ENCODE measurements at regions not wholly inside any gene's neighbourhood (a gene's known extent, or its start where the extent isn't known, plus 50 kb on each side); places are given as distances from the start of the nearest gene placed in this dataset.

GRCh38 chr5:33275921-33276627 lies 164.7 kb upstream of the TARS1 start:
- peak overlapping the region; percentile 75 to 99 for H3K27ac ChIP-seq (ENCODE audit: low read depth in 2 of 2, low read length in 1 of 2)
- no peaks in the 10 kb centered on the region for H3K36me3 ChIP-seq (replicated peaks in 1 of 2; ENCODE audit: control insufficient read depth in 1 of 2, insufficient read depth in 2 of 2, low read length in 1 of 2)
- CTCF ChIA-PET: interaction anchor here (1.1 kb wide), 2 partner anchors 11 to 14 kb away, joined by 3 read pairs; no protein-coding TSS in a partner anchor

More at GRCh38 chr5:33275921-33276627, 164.7 kb upstream of the TARS1 start:
- Histone ChIP-seq H3K4me2 (peak overlapping the region; percentile 45), H3K79me2 (ENCODE audit: insufficient read depth) (no peaks in the 10 kb centered on the region), H3K9me2 (no peaks in the 10 kb centered on the region), H3K27me3 (ENCODE audit: insufficient read depth) (no peaks in the 10 kb centered on the region), H2AFZ (ENCODE audit: low read depth) (0 out of 2 replicates have a peak overlapping the region, but pooled peaks have one; percentile 5), H3F3A (replicated peaks; ENCODE audit: insufficient read depth) (peaks cover 52% of the 10 kb centered on the region), H3K4me3 (ENCODE audit: low read depth in 2 of 2, low read length in 1 of 2) (no peak overlapping the region), H3K4me1 (ENCODE audit: control insufficient read depth in 1 of 2, insufficient read depth in 2 of 2, low read depth in 1 of 2, low read length in 1 of 2) (peaks cover 3 to 21% of the 10 kb centered on the region in 2 experiments; a peak in 3 of 4 replicates), H4K20me1 (ENCODE audit: insufficient read depth) (no peaks in the 10 kb centered on the region), H3K9ac (peak overlapping the region; percentile 74), H3K9me3 (no peaks in the 10 kb centered on the region)
- POLR2A ChIA-PET: no interaction called here
- 29% methylated on average over 5 of the region's 5 CpGs for WGBS (ENCODE audit: low lambda C conversion rate)
- no peak for DNase-seq
- TF ChIP-seq PBX3 (IDR thresholded peaks at IDR 0.05) (peak; percentile 70), EZH2phosphoT487 (IDR thresholded peaks at IDR 0.05; ENCODE audit: borderline replicate concordance, low read depth) (no peak), TCF12 (IDR thresholded peaks at IDR 0.05) (peak; percentile 61), JUND (IDR thresholded peaks at IDR 0.05) (peak; percentile 21; the same call in 1 of the 2 replicates), TEAD4 (IDR thresholded peaks at IDR 0.05; ENCODE audit: borderline replicate concordance, insufficient read depth) (0 out of 2 replicates have a peak, but pooled peaks have one; percentile 32), EP300 (IDR thresholded peaks at IDR 0.05; ENCODE audit: borderline replicate concordance in 1 of 2, low read depth in 1 of 2, low read length in 1 of 2) (peak in 1 of 2 experiments; percentile 68; a peak in 2 of 4 replicates), MEF2A (IDR thresholded peaks at IDR 0.05; ENCODE audit: borderline replicate concordance, low read depth) (no peak), MXI1 (IDR thresholded peaks at IDR 0.05; ENCODE audit: low read depth, low read length) (no peak), MAX (IDR thresholded peaks at IDR 0.05; ENCODE audit: low read depth) (no peak), FOXM1 (IDR thresholded peaks at IDR 0.05; ENCODE audit: low read depth) (0 out of 2 replicates have a peak, but pooled peaks have one; percentile 9), NFIC (IDR thresholded peaks at IDR 0.05; ENCODE audit: borderline replicate concordance) (no peak), GABPA (IDR thresholded peaks at IDR 0.05; ENCODE audit: low read depth) (no peak), CHD2 (IDR thresholded peaks at IDR 0.05; ENCODE audit: low read length, partially characterized antibody) (no peak), ZBTB33 (IDR thresholded peaks at IDR 0.05; ENCODE audit: borderline replicate concordance, low read depth) (no peak), YY1 (IDR thresholded peaks at IDR 0.05; ENCODE audit: low read depth) (no peak), POLR2AphosphoS5 (IDR thresholded peaks at IDR 0.05; ENCODE audit: low read depth, low read length) (0 out of 2 replicates have a peak, but pooled peaks have one; percentile 16), TAF1 (IDR thresholded peaks at IDR 0.05; ENCODE audit: borderline replicate concordance, low read depth, low read length) (no peak), GATA2 (CRISPR knock-in tag; IDR thresholded peaks at IDR 0.05) (no peak)
